AG04450 (cell line): ENCODE measurements at regions not wholly inside any gene's neighbourhood (a gene's known extent, or its start where the extent isn't known, plus 50 kb on each side); places are given as distances from the start of the nearest gene placed in this dataset.

Experiments
- CTCF ChIA-PET: fragments of 300-600, 350-600 bp; formaldehyde crosslinking; extraction: SDS; loops from one replicate; lab custom pipeline; 2022; ENCODE audit warnings: antibody characterized with exemption, inconsistent platforms; lab: Charles Lee
- POLR2A ChIA-PET: fragments of 350-600 bp; formaldehyde crosslinking; extraction: SDS; loops from one replicate; lab custom pipeline; 2021; ENCODE audit warnings: antibody characterized with exemption, inconsistent platforms; lab: Yijun Ruan, JAX
- DNase-seq: peaks from one replicate; pipeline ENCODE4 v3.0.0-alpha.2; 2011; ENCODE audit warnings: low read depth, low spot score
- H3K27ac ChIP-seq: one replicate; pipeline ENCODE4 v1.5.1; 2012; ENCODE audit warnings: low read depth, low read length, control low read depth
- H3K27me3 ChIP-seq: one replicate; pipeline ENCODE4 v1.6.0; 2012; ENCODE audit warnings: low read length; ENCODE audit not compliant: control insufficient read depth, insufficient read depth
- H3K4me3 ChIP-seq: 2 replicates; pipeline ENCODE4 v1.5.1; 2011; ENCODE audit warnings: mild to moderate bottlenecking, low read depth, low read length, control low read depth
- H3K9me3 ChIP-seq: 2 replicates; pipeline ENCODE4 v1.5.1; 2012; ENCODE audit warnings: low read length; ENCODE audit not compliant: control insufficient read depth, insufficient read depth
- CTCF ChIP-seq: IDR thresholded peaks from 2 replicates; pipeline ENCODE4 v1.5.1; 2011; ENCODE audit warnings: low read depth, low read length, control low read depth, inconsistent platforms

- CTCF ChIA-PET, result no interaction called here
- no peak for TF ChIP-seq CTCF
- POLR2A ChIA-PET, result no interaction called here
Observed at GRCh38 chr19:30932854-30933253, 416.4 kb downstream of the TSHZ3 start.

DNA sequence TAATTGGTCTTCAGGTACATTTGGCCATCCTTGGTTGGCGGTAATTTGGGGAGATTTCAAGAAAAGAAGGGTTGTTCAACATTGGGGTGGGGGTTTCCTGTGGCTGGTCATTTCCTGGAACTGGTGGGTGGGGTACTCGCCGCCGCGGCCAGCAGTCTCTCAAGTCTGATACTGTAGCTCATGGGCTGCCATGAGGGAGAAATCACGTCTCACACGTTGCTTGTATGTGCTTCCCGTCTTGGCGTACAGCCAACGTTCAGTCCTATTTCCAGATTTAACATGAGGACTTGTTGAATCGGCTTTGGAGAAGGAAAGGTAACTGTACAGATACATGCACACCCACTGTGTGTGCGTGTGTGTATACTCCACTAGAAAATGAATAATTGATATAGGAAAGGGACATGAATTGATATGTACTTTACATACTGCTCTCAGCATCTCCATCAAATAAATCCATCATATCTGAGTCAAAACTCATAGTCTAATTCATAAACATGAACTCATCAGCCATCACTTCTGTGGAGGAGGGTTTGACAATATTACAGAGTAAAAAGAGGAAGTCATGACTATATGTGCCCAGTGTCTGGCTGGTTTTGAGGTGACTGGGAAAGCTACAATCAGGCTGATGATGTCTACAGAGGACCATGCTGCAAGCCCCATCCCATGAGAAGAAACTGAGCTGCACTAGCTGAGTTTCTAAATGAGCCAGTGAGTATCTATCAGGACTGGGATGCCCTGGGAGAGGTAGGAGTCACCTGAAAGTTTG is 418.1 kb downstream of the TSHZ3 start:
- ChIA-PET POLR2A (no interaction called here), CTCF (no interaction called here)
- no peak for DNase-seq

More at GRCh38 chr19:30932854-30933253, 416.4 kb downstream of the TSHZ3 start:
- no peak for DNase-seq
- no peaks in the 10 kb centered on the region for H3K9me3 ChIP-seq
- H3K27me3 ChIP-seq, result no peaks in the 10 kb centered on the region
- no peak overlapping the region for H3K27ac ChIP-seq
- H3K4me3 ChIP-seq, result no peak overlapping the region

DNA sequence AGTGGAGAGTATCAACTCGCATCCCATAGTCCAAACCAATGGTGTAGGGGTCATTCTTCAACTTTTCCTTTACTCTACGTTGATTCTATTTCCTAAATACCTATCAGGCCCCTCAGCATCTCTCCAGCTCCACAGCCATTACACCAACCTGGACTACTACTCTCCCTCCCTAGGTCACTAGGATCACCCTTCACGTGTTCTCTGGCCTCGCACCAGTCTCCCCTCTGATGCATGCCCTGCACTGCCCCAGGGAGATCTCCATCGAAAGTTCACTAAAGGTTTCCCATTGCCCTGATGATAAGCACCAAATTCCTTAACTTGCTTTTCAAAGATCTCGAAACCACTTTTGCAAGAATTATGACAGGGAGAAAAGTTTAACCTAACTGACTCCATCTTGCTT is 421.5 kb downstream of the TSHZ3 start:
- POLR2A ChIA-PET, result no interaction called here
- no peak for DNase-seq
- Histone ChIP-seq H3K27ac (no peak overlapping the region), H3K9me3 (no peaks in the 10 kb centered on the region), H3K27me3 (no peaks in the 10 kb centered on the region), H3K4me3 (no peak overlapping the region)
- TF ChIP-seq CTCF, result no peak
- CTCF ChIA-PET, result no interaction called here

More for the DNA sequence above, 418.1 kb downstream of the TSHZ3 start:
- Histone ChIP-seq H3K4me3 (no peak overlapping the region), H3K27me3 (no peaks in the 10 kb centered on the region), H3K9me3 (no peaks in the 10 kb centered on the region), H3K27ac (no peak overlapping the region)
- no peak for TF ChIP-seq CTCF

- DNase-seq, result no peak
- Histone ChIP-seq H3K27ac (no peak overlapping the region), H3K27me3 (no peaks in the 10 kb centered on the region), H3K4me3 (no peak overlapping the region), H3K9me3 (no peaks in the 10 kb centered on the region)
- POLR2A ChIA-PET, result no interaction called here
- CTCF ChIA-PET, result interaction anchor here (1.2 kb wide), 1 partner anchor 14 kb away, joined by 3 read pairs; no protein-coding TSS in a partner anchor
- TF ChIP-seq CTCF, result no peak
Observed at GRCh38 chr19:30924670-30925069, 424.6 kb downstream of the TSHZ3 start.

GRCh38 chr19:30924069-30924636 is 425.1 kb downstream of the TSHZ3 start:
- H3K27me3 ChIP-seq, result no peaks in the 10 kb centered on the region
- TF ChIP-seq CTCF, result no peak
- CTCF ChIA-PET, result interaction anchor here (1.2 kb wide), 1 partner anchor 14 kb away, joined by 3 read pairs; no protein-coding TSS in a partner anchor
- H3K27ac ChIP-seq, result no peak overlapping the region
- no peak for DNase-seq
- POLR2A ChIA-PET, result no interaction called here
- no peak overlapping the region for H3K4me3 ChIP-seq
- H3K9me3 ChIP-seq, result no peaks in the 10 kb centered on the region
